Loucy (cell line): ENCODE measurements at regions not wholly inside any gene's neighbourhood (a gene's known extent, or its start where the extent isn't known, plus 50 kb on each side); places are given as distances from the start of the nearest gene placed in this dataset.
A peak's percentile ranks its signal among the peaks of the same experiment; 100 is the strongest.

Experiments
- H2AFZ ChIP-seq: fragments of 200-600 bp; sonication (generic); 2 replicates; pipeline ENCODE4 v1.6.0; 2016; ENCODE audit warnings: antibody characterized with exemption, mild to moderate bottlenecking, low read length, moderate library complexity
- H3F3A ChIP-seq: fragments of 200-600 bp; 2 replicates; pipeline ENCODE4 v1.6.0; 2016; ENCODE audit warnings: antibody characterized with exemption, low read depth, mild to moderate bottlenecking
- H3K27me3 ChIP-seq: fragments of 200-600 bp; sonication (generic); 2 replicates; pipeline ENCODE4 v1.6.1; 2014; ENCODE audit warnings: low read length, mild to moderate bottlenecking; ENCODE audit not compliant: insufficient read depth, poor library complexity, severe bottlenecking
- H3K36me3 ChIP-seq: fragments of 200-600 bp; sonication (generic); 2 replicates; pipeline ENCODE4 v1.6.1; 2016; ENCODE audit warnings: low read length; ENCODE audit not compliant: insufficient read depth
- H3K4me1 ChIP-seq: fragments of 200-600 bp; sonication (generic); 2 replicates; pipeline ENCODE4 v1.5.1; 2014; ENCODE audit warnings: low read length, mild to moderate bottlenecking; ENCODE audit not compliant: insufficient read depth, poor library complexity, severe bottlenecking
- H3K4me2 ChIP-seq: fragments of 200-600 bp; sonication (generic); 2 replicates; pipeline ENCODE4 v1.6.0; 2014; ENCODE audit warnings: antibody characterized with exemption, low read length, low read depth, mild to moderate bottlenecking; ENCODE audit not compliant: poor library complexity, severe bottlenecking
- H3K4me3 ChIP-seq: fragments of 200-600 bp; sonication (generic); 2 replicates; pipeline ENCODE4 v1.5.1; 2014; ENCODE audit warnings: low read length, mild to moderate bottlenecking, mixed read lengths; ENCODE audit not compliant: poor library complexity, severe bottlenecking
- H3K79me2 ChIP-seq: fragments of 200-600 bp; sonication (generic); 2 replicates; pipeline ENCODE4 v1.6.1; 2014; ENCODE audit warnings: low read length; ENCODE audit not compliant: insufficient read depth
- H3K9ac ChIP-seq: fragments of 200-600 bp; sonication (generic); 2 replicates; pipeline ENCODE4 v1.6.0; 2014; ENCODE audit warnings: mild to moderate bottlenecking, low read depth, low read length, moderate library complexity; ENCODE audit not compliant: poor library complexity, severe bottlenecking
- H3K9me2 ChIP-seq: fragments of 200-600 bp; sonication (generic); replicated peaks from 2 replicates; pipeline ENCODE4 v1.6.1; 2016; ENCODE audit warnings: low read depth, low read length, mixed read lengths
- H3K9me3 ChIP-seq: fragments of 200-600 bp; sonication (generic); 2 replicates; pipeline ENCODE4 v1.6.1; 2014; ENCODE audit warnings: mild to moderate bottlenecking, antibody characterized with exemption, low read length, low read depth; ENCODE audit not compliant: insufficient read depth
- H4K20me1 ChIP-seq: fragments of 200-600 bp; sonication (generic); 2 replicates; pipeline ENCODE4 v1.6.0; 2014; ENCODE audit warnings: antibody characterized with exemption, low read length, mild to moderate bottlenecking; ENCODE audit not compliant: insufficient read depth, poor library complexity, severe bottlenecking
- CTCF ChIP-seq: fragments of 200-600 bp; sonication (generic); conservative IDR thresholded peaks from 2 replicates; pipeline ENCODE4 v1.5.1; 2014; ENCODE audit warnings: mild to moderate bottlenecking, antibody characterized with exemption, low read length
- EZH2phosphoT487 ChIP-seq: fragments of 200-600 bp; IDR thresholded peaks from 2 replicates; pipeline ENCODE4 v1.6.1; 2018; ENCODE audit warnings: antibody characterized with exemption, mild to moderate bottlenecking, moderate library complexity, borderline replicate concordance

GRCh38 chrX:148134578-148134977 is 153.4 kb downstream of the FMR1NB start:
- peak overlapping the region; percentile 8 for H3K4me2 ChIP-seq
- no peaks in the 10 kb centered on the region for H3F3A ChIP-seq
- no peaks in the 10 kb centered on the region for H3K79me2 ChIP-seq
- 0 out of 2 replicates have a peak overlapping the region, but pooled peaks have one; percentile 36 for H2AFZ ChIP-seq
- TF ChIP-seq EZH2phosphoT487: no peak
- TF ChIP-seq CTCF: peak; percentile 51
- peaks cover 7% of the 10 kb centered on the region; the same call in 1 of the 2 replicates for H3K9me3 ChIP-seq
- no peak overlapping the region for H3K9ac ChIP-seq
- no peaks in the 10 kb centered on the region for H3K27me3 ChIP-seq
- no peaks in the 10 kb centered on the region for H3K36me3 ChIP-seq
- no peaks in the 10 kb centered on the region for H4K20me1 ChIP-seq
- H3K4me3 ChIP-seq: no peak overlapping the region
- H3K4me1 ChIP-seq: peaks cover 17% of the 10 kb centered on the region
- no peaks in the 10 kb centered on the region for H3K9me2 ChIP-seq

GRCh38 chrX:148135738-148136137 is 154.6 kb downstream of the FMR1NB start:
- no peaks in the 10 kb centered on the region for H3K27me3 ChIP-seq
- H3K36me3 ChIP-seq: no peaks in the 10 kb centered on the region
- TF ChIP-seq CTCF: no peak
- no peak for TF ChIP-seq EZH2phosphoT487
- no peak overlapping the region for H3K9ac ChIP-seq
- H4K20me1 ChIP-seq: no peaks in the 10 kb centered on the region
- H3K9me2 ChIP-seq: no peaks in the 10 kb centered on the region
- H3F3A ChIP-seq: no peaks in the 10 kb centered on the region
- no peak overlapping the region for H3K4me2 ChIP-seq
- H3K4me3 ChIP-seq: no peak overlapping the region
- no peaks in the 10 kb centered on the region for H3K79me2 ChIP-seq
- peaks cover 17% of the 10 kb centered on the region for H3K4me1 ChIP-seq
- H2AFZ ChIP-seq: no peak overlapping the region
- H3K9me3 ChIP-seq: peaks cover 7% of the 10 kb centered on the region; the same call in 1 of the 2 replicates

GRCh38 chrX:148146121-148146520 is 165.0 kb downstream of the FMR1NB start:
- H3K27me3 ChIP-seq: no peaks in the 10 kb centered on the region
- no peaks in the 10 kb centered on the region for H3K9me3 ChIP-seq
- H3K4me2 ChIP-seq: no peak overlapping the region
- no peak overlapping the region for H3K9ac ChIP-seq
- no peaks in the 10 kb centered on the region for H3K4me1 ChIP-seq
- no peaks in the 10 kb centered on the region for H3F3A ChIP-seq
- H3K9me2 ChIP-seq: no peaks in the 10 kb centered on the region
- H2AFZ ChIP-seq: no peak overlapping the region
- H4K20me1 ChIP-seq: no peaks in the 10 kb centered on the region
- H3K4me3 ChIP-seq: no peak overlapping the region
- H3K36me3 ChIP-seq: no peaks in the 10 kb centered on the region
- no peaks in the 10 kb centered on the region for H3K79me2 ChIP-seq
- TF ChIP-seq EZH2phosphoT487 (no peak), CTCF (no peak)
